OCI-LY1 (cell line): ENCODE measurements at regions not wholly inside any gene's neighbourhood (a gene's known extent, or its start where the extent isn't known, plus 50 kb on each side); places are given as distances from the start of the nearest gene placed in this dataset.

Experiments used
- H2AFZ ChIP-seq: fragments of 200-600 bp; sonication (generic), shearing (Covaris generic); 2 replicates; pipeline ENCODE4 v1.6.0; 2014; ENCODE audit warnings: antibody characterized with exemption, mild to moderate bottlenecking, low read length
- H3F3A ChIP-seq: fragments of 200-600 bp; sonication (generic), shearing (Covaris generic); 2 replicates; pipeline ENCODE4 v1.6.0; 2014; ENCODE audit warnings: mild to moderate bottlenecking, antibody characterized with exemption, low read length, moderate library complexity; ENCODE audit not compliant: insufficient read depth
- H3K27ac ChIP-seq: fragments of 200-600 bp; sonication (generic); 2 replicates; pipeline ENCODE4 v1.5.1; 2014; ENCODE audit warnings: low read length, mixed run types, mild to moderate bottlenecking, low read depth; ENCODE audit not compliant: poor library complexity, severe bottlenecking
- H3K27me3 ChIP-seq: fragments of 200-600 bp; sonication (generic); 2 replicates; pipeline ENCODE4 v1.6.0; 2014; ENCODE audit warnings: antibody characterized with exemption, mild to moderate bottlenecking, low read length, moderate library complexity; ENCODE audit not compliant: insufficient read depth
- H3K36me3 ChIP-seq: fragments of 200-600 bp; sonication (generic); 2 replicates; pipeline ENCODE4 v1.6.1; 2014; ENCODE audit warnings: mild to moderate bottlenecking, antibody characterized with exemption, low read length, moderate library complexity, mixed read lengths; ENCODE audit not compliant: insufficient read depth
- H3K4me1 ChIP-seq: fragments of 200-600 bp; sonication (generic); 2 replicates; pipeline ENCODE4 v1.5.1; 2014; ENCODE audit warnings: mild to moderate bottlenecking, low read length, moderate library complexity; ENCODE audit not compliant: insufficient read depth, severe bottlenecking
- H3K4me2 ChIP-seq: fragments of 200-600 bp; sonication (generic), shearing (Covaris generic); 2 replicates; pipeline ENCODE4 v1.6.1; 2014; ENCODE audit warnings: low read length
- H3K4me3 ChIP-seq: fragments of 200-600 bp; sonication (generic); 2 replicates; pipeline ENCODE4 v1.5.1; 2014; ENCODE audit warnings: low read length, low read depth, mild to moderate bottlenecking, mixed read lengths; ENCODE audit not compliant: poor library complexity, severe bottlenecking
- H3K79me2 ChIP-seq: fragments of 200-600 bp; shearing (Covaris generic); 2 replicates; pipeline ENCODE4 v1.6.1; 2016; ENCODE audit warnings: mixed run types, low read length, mixed read lengths; ENCODE audit not compliant: insufficient read depth
- H3K9ac ChIP-seq: fragments of 200-600 bp; sonication (generic), shearing (Covaris generic); 2 replicates; pipeline ENCODE4 v1.6.1; 2014; ENCODE audit warnings: mild to moderate bottlenecking, low read length, mixed read lengths
- H3K9me2 ChIP-seq: fragments of 200-600 bp; sonication (generic), shearing (Covaris generic); 2 replicates; pipeline ENCODE4 v1.6.1; 2014; ENCODE audit warnings: low read depth, mild to moderate bottlenecking, low read length, mixed read lengths
- H3K9me3 ChIP-seq: fragments of 200-600 bp; shearing (Covaris generic); 2 replicates; pipeline ENCODE4 v1.6.1; 2014; ENCODE audit warnings: low read length, mixed read lengths
- H4K20me1 ChIP-seq: fragments of 200-600 bp; sonication (generic), shearing (Covaris generic); 2 replicates; pipeline ENCODE4 v1.6.0; 2016; ENCODE audit warnings: mild to moderate bottlenecking, low read length; ENCODE audit not compliant: insufficient read depth
- EZH2 ChIP-seq: fragments of 200-600 bp; sonication (generic), shearing (Covaris generic); IDR thresholded peaks from 2 replicates; pipeline ENCODE4 v1.8.0; 2017; ENCODE audit warnings: borderline replicate concordance, mixed run types, mild to moderate bottlenecking, antibody characterized with exemption, low read length, moderate library complexity, mixed read lengths
- TF ChIP-seq, protein P1 (sequence below): fragments of 200-600 bp; sonication (generic), shearing (Covaris generic); IDR thresholded peaks from 2 replicates; pipeline ENCODE4 v1.5.1; 2017; ENCODE audit warnings: mild to moderate bottlenecking, antibody characterized with exemption, low read length, moderate library complexity, mixed read lengths

- Histone ChIP-seq H2AFZ (no peak overlapping the region), H3K4me2 (no peak overlapping the region)
- no peak for TF ChIP-seq EZH2
- TF ChIP-seq, protein P1, sequence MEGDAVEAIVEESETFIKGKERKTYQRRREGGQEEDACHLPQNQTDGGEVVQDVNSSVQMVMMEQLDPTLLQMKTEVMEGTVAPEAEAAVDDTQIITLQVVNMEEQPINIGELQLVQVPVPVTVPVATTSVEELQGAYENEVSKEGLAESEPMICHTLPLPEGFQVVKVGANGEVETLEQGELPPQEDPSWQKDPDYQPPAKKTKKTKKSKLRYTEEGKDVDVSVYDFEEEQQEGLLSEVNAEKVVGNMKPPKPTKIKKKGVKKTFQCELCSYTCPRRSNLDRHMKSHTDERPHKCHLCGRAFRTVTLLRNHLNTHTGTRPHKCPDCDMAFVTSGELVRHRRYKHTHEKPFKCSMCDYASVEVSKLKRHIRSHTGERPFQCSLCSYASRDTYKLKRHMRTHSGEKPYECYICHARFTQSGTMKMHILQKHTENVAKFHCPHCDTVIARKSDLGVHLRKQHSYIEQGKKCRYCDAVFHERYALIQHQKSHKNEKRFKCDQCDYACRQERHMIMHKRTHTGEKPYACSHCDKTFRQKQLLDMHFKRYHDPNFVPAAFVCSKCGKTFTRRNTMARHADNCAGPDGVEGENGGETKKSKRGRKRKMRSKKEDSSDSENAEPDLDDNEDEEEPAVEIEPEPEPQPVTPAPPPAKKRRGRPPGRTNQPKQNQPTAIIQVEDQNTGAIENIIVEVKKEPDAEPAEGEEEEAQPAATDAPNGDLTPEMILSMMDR = no peak
Observed at GRCh38 chr3:147930232-147930807, 521.2 kb downstream of the ZIC1 start.

DNA sequence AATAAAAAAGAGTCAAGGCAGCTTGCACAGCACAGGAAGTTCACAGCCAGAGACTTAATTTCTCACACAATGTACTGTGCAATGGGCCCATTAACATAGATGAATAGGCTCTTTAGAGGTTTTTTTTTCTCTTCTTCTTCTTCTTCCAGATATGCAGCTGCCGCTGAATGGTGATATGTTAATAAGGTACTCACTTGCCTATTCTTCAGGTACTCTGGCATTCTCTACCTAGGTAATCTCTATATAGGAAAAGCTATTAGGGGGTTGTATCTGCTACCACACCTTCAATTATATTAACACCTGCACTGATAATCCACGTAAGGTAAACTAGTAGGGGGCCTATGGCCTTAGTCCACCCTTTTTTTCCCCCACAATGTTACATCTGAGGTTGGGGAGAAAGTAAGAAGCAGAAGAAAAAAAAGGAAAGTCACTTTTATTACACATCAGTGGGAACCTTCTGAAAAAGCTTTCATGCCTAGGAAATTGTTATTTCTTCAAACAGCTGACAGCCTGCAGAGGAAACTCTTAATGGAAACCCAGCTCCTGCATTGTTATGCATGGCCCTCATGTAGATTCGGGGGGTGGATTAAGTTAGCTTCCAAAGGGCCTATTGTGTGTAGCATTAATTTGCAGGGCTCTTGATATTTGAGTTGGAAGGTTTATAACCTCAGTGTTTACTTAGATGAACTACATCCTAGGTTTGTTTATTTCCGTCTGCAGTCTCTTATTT lies 525.5 kb downstream of the ZIC1 start:
- no peak overlapping the region for H2AFZ ChIP-seq
- H3K79me2 ChIP-seq = no peaks in the 10 kb centered on the region
- no peaks in the 10 kb centered on the region for H3K27me3 ChIP-seq
- no peaks in the 10 kb centered on the region; the same call in 1 of the 2 replicates for H3K9me2 ChIP-seq
- no peak overlapping the region for H3K27ac ChIP-seq
- H3F3A ChIP-seq = no peaks in the 10 kb centered on the region
- H3K9me3 ChIP-seq = no peaks in the 10 kb centered on the region
- no peak overlapping the region for H3K4me2 ChIP-seq
- no peaks in the 10 kb centered on the region for H3K4me1 ChIP-seq
- no peak overlapping the region for H3K4me3 ChIP-seq
- no peaks in the 10 kb centered on the region for H3K36me3 ChIP-seq
- no peak overlapping the region for H3K9ac ChIP-seq
- no peak for TF ChIP-seq EZH2
- TF ChIP-seq, protein P1 = no peak
- no peaks in the 10 kb centered on the region for H4K20me1 ChIP-seq

More at GRCh38 chr3:147930232-147930807, 521.2 kb downstream of the ZIC1 start:
- Histone ChIP-seq H3K36me3 (no peaks in the 10 kb centered on the region), H3F3A (no peaks in the 10 kb centered on the region), H3K4me3 (no peak overlapping the region), H3K4me1 (no peaks in the 10 kb centered on the region), H3K27me3 (no peaks in the 10 kb centered on the region), H3K9me2 (no peaks in the 10 kb centered on the region; the same call in 1 of the 2 replicates), H3K9ac (no peak overlapping the region), H4K20me1 (no peaks in the 10 kb centered on the region), H3K27ac (no peak overlapping the region), H3K79me2 (no peaks in the 10 kb centered on the region), H3K9me3 (no peaks in the 10 kb centered on the region)

DNA sequence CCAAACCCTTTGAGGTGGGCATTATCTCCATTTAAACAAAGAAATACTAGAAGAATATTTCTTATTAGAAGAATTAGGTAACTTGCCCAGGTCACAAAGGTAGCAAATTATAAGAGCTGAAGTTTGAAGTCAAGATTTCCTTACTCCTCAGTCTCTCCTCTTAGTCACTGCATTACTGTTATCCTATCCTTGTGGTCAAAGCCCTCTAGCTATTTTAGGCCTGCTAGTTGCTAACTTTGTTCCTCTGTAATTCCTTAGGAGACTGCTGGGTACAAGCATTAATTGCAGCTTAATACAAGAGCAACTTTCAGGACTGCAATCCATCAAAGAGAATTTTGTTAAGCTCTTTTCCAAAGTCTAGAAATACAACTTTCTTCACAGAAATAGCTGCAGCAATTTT lies 528.2 kb downstream of the ZIC1 start:
- Histone ChIP-seq H3K9ac (no peak overlapping the region), H3K27ac (no peak overlapping the region), H3K36me3 (no peaks in the 10 kb centered on the region), H3K9me3 (no peaks in the 10 kb centered on the region), H3K9me2 (no peaks in the 10 kb centered on the region), H3K79me2 (no peaks in the 10 kb centered on the region), H3K4me1 (no peaks in the 10 kb centered on the region), H4K20me1 (no peaks in the 10 kb centered on the region), H3K4me3 (no peak overlapping the region), H3K4me2 (no peak overlapping the region), H3F3A (no peaks in the 10 kb centered on the region), H3K27me3 (no peaks in the 10 kb centered on the region), H2AFZ (no peak overlapping the region)
- TF ChIP-seq, protein P1 = no peak
- TF ChIP-seq EZH2 = no peak
